Neural crest cell (in vitro differentiated cells): ENCODE measurements at regions not wholly inside any gene's neighbourhood (a gene's known extent, or its start where the extent isn't known, plus 50 kb on each side); places are given as distances from the start of the nearest gene placed in this dataset.

Experiments used
- DNase-seq: peaks from one replicate; pipeline ENCODE4 v3.0.0; 2021; ENCODE audit warnings: low read depth, mixed read lengths, low spot score
- H3K27ac Mint-ChIP-seq: one replicate; pipeline ENCODE4 v1.8.0; 2021; ENCODE audit warnings: mild to moderate bottlenecking, mixed read lengths; ENCODE audit not compliant: unreplicated experiment
- H3K27me3 Mint-ChIP-seq: 2 replicates; pipeline ENCODE4 v1.8.0; 2021; ENCODE audit warnings: low read depth, mild to moderate bottlenecking, mixed read lengths
- H3K36me3 Mint-ChIP-seq: 2 replicates; pipeline ENCODE4 v1.8.0; 2021; ENCODE audit warnings: low read depth, mild to moderate bottlenecking, mixed read lengths
- H3K4me1 Mint-ChIP-seq: 2 replicates; pipeline ENCODE4 v1.8.0; 2021; ENCODE audit warnings: mixed read lengths
- H3K4me3 Mint-ChIP-seq: one replicate; pipeline ENCODE4 v1.8.0; 2021; ENCODE audit warnings: mild to moderate bottlenecking, mixed read lengths
- H3K9me3 Mint-ChIP-seq: 2 replicates; pipeline ENCODE4 v1.8.0; 2021; ENCODE audit warnings: mixed read lengths
- TF ChIP-seq, protein P1 (sequence below): fragments of 200-600 bp; sonication (generic); conservative IDR thresholded peaks from 2 replicates; pipeline ENCODE4 v1.5.0; 2021; ENCODE audit warnings: antibody characterized with exemption, mild to moderate bottlenecking

DNA sequence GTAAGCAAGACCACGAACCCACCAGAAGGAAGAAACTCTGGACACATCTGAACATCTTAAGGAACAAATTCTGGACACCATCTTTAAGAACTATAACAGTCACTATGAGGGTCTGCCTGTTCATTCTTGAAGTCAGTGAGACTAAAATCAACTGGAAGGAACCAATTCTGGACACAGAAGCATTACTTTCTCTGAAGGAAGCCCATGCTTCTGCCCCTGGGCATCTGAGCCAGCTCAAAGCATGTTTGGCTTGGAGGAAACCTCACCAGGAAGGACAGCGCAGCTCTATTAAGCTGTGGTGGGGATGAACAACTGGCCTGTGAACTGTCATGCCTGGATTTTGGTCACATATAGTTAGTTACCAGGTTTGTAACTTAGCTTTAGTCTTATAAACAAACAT lies 132.4 kb upstream of the GDF10 start:
- peaks cover 2% of the 10 kb centered on the region for H3K36me3 Mint-ChIP-seq
- DNase-seq: no peak
- no peak overlapping the region for H3K27ac Mint-ChIP-seq
- H3K27me3 Mint-ChIP-seq: peaks cover 5% of the 10 kb centered on the region
- H3K4me1 Mint-ChIP-seq: peaks cover 20% of the 10 kb centered on the region
- H3K4me3 Mint-ChIP-seq: no peak overlapping the region
- H3K9me3 Mint-ChIP-seq: peaks cover 4% of the 10 kb centered on the region
- TF ChIP-seq, protein P1, sequence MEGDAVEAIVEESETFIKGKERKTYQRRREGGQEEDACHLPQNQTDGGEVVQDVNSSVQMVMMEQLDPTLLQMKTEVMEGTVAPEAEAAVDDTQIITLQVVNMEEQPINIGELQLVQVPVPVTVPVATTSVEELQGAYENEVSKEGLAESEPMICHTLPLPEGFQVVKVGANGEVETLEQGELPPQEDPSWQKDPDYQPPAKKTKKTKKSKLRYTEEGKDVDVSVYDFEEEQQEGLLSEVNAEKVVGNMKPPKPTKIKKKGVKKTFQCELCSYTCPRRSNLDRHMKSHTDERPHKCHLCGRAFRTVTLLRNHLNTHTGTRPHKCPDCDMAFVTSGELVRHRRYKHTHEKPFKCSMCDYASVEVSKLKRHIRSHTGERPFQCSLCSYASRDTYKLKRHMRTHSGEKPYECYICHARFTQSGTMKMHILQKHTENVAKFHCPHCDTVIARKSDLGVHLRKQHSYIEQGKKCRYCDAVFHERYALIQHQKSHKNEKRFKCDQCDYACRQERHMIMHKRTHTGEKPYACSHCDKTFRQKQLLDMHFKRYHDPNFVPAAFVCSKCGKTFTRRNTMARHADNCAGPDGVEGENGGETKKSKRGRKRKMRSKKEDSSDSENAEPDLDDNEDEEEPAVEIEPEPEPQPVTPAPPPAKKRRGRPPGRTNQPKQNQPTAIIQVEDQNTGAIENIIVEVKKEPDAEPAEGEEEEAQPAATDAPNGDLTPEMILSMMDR: no peak

DNA sequence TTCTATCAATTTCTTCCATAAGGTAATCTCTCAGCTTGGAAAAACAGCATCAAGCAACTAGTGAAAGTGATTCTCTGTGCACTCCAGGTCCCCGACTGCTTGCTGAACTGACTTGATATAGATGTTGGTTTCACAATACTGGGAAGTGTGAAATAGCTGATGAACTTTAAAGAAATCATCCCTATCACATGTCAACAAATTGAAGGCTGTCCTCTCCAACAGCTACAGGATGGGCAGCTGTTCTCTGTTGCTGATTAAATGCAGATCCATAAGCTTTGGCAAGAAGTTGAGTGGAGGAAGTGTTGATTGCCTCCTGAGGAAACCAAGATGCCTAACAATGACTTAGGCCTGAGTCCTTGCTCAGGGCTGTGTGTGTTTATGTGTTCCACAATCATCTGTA lies 130.4 kb upstream of the GDF10 start:
- peaks cover 27% of the 10 kb centered on the region for H3K4me1 Mint-ChIP-seq
- H3K27ac Mint-ChIP-seq: no peak overlapping the region
- peaks cover 14% of the 10 kb centered on the region for H3K27me3 Mint-ChIP-seq
- H3K36me3 Mint-ChIP-seq: peaks cover 2% of the 10 kb centered on the region
- DNase-seq: no peak
- no peak overlapping the region for H3K4me3 Mint-ChIP-seq
- TF ChIP-seq, protein P1: no peak
- peaks cover 7% of the 10 kb centered on the region for H3K9me3 Mint-ChIP-seq

DNA sequence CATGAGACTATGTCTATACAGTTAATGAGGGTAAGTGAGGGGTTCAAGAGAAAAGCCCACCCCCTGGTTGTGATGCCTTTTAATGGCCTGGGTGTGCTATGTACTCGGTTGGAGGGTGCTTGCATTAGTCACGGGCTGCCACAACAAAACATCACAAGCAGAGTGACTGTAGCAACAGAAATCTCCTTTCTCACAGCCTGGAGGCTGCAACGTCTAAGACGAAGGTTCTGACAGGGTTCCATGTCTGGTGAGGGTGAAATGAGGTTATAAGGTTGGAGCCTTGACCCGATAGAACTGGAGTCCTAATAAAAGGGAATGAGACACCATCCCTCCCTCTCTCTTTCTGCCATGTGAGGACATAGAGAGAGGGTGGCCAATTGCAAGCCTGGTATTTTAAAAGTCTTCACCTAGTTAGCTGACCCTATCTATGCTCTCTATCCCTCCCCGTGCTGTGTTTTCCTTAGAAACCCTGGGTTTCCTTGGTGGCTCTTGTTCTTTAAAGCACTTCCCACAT lies 126.0 kb upstream of the GDF10 start:
- TF ChIP-seq, protein P1: no peak
- no peak for DNase-seq
- peaks cover 24% of the 10 kb centered on the region for H3K4me1 Mint-ChIP-seq
- no peak overlapping the region for H3K27ac Mint-ChIP-seq
- no peak overlapping the region for H3K4me3 Mint-ChIP-seq
- peaks cover 29% of the 10 kb centered on the region for H3K27me3 Mint-ChIP-seq
- H3K9me3 Mint-ChIP-seq: peaks cover 4% of the 10 kb centered on the region
- H3K36me3 Mint-ChIP-seq: peaks cover 2% of the 10 kb centered on the region

DNA sequence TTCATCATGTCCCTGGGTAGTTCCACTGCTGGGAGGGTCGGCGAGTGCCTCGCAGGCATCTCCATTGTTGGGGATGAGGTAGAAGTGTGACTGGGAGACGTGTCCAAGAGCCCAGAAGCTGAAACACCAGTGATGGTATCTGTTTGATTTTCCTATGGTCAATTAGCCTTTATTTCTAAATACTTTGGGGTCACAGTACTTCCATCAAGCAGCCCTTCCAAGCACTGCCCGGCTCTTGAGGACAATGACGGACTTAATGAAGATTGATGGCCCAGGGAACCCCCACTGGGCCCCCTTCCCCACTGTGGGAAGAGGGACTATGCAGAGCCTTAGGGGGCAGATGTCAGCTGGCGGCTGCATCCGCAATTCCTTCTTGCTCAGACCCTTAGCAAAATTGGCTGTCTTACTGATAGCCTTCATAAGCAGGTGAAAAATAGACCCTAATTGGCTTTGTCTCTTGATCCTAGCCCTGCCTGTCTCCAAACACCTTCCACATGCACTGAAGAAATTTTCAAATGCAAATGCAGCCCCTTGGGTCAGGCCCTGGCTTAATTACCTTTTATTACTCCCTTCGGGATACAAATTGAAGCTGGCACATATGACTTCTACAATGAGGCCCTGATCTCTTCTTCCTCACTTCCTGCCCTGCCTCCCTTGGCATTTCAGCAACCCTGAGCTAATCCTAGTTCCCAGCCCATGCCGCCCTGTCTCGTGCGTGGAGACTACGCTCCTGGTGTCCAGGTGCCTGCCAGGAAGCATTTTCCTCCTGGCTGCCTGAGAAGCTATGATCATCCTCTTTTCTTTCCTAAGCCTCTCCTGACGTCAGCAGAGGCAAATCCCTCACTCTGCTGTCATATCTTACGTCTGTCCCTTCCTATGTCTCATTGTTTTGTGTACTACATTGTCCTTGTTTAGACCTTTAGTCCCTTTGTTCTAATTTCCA lies 124.5 kb upstream of the GDF10 start:
- Mint-ChIP-seq H3K9me3 (peaks cover 2% of the 10 kb centered on the region), H3K4me1 (peaks cover 24% of the 10 kb centered on the region), H3K4me3 (no peak overlapping the region), H3K27me3 (peaks cover 29% of the 10 kb centered on the region), H3K27ac (no peak overlapping the region), H3K36me3 (no peaks in the 10 kb centered on the region)
- TF ChIP-seq, protein P1: no peak
- DNase-seq: no peak

DNA sequence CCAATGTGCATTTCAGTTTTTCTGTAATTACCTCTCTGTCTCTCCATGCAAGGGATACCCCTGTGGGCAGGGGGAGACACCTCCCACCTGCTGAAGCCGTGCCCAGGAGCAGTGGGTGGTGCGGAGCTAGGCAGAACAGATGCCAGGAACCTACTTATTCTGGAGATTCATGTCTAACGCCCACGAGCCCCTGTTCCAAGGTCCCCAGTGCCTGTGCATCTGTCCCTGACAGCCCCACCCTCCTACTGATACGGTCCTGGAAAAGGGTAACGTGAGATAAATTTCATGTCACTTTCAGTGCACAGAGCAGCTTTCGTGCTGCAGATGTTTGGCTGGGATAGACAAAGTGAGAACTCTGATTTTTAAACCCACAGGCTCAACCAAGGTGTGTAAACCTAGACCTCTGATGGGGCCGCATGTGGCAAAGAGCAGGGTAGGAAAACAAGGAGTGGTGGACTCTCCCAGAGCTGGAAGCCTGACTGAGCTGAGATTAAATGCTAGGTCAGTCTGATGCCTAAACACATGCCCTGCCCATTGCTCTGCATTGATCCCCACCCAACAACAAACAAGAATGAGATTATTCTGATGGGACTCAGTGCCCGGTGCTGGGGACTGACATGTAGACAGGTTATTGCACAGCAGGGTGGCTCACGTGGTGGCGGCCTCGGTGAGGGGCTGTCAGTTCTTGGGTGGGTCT lies 123.6 kb upstream of the GDF10 start:
- no peak overlapping the region for H3K4me3 Mint-ChIP-seq
- H3K27me3 Mint-ChIP-seq: peaks cover 25% of the 10 kb centered on the region
- H3K4me1 Mint-ChIP-seq: peaks cover 28% of the 10 kb centered on the region
- TF ChIP-seq, protein P1: no peak
- H3K36me3 Mint-ChIP-seq: no peaks in the 10 kb centered on the region
- DNase-seq: no peak
- H3K27ac Mint-ChIP-seq: no peak overlapping the region
- peaks cover 2% of the 10 kb centered on the region for H3K9me3 Mint-ChIP-seq
